ENCODE measurements at regions not wholly inside any gene's neighbourhood (a gene's known extent, or its start where the extent isn't known, plus 50 kb on each side); places are given as distances from the start of the nearest gene placed in this dataset.

- TF ChIP-seq CTCF (IDR thresholded peaks at IDR 0.05) (no peak), POLR2A (IDR thresholded peaks at IDR 0.05) (no peak), EP300 (IDR thresholded peaks at IDR 0.05; ENCODE audit: low read depth) (no peak), POLR2AphosphoS5 (IDR thresholded peaks at IDR 0.05) (no peak)
Measured at GRCh38 chr5:167413506-167413905, 877.9 kb upstream of the WWC1 start.

Measured in transverse colon (tissue), 4 donors.